GM12878 (cell line): ENCODE measurements at regions not wholly inside any gene's neighbourhood (a gene's known extent, or its start where the extent isn't known, plus 50 kb on each side); places are given as distances from the start of the nearest gene placed in this dataset.

Experiments
- ATF3 ChIP-seq: IDR thresholded peaks from 2 replicates; pipeline ENCODE4 v1.6.1; 2011; ENCODE audit warnings: low read depth, mild to moderate bottlenecking, low read length, moderate library complexity, borderline replicate concordance; ENCODE audit errors: extremely low read depth
- EP300 ChIP-seq, 2 experiments: fragments of 150-350 bp in 1 of 2; IDR thresholded peaks; 2 replicates each; pipeline ENCODE4 v1.6.1; 2011 to 2012; ENCODE audit warnings: low read depth in 2 of 2, low read length in 2 of 2, borderline replicate concordance in 1 of 2, improper control_type of control experiment in 1 of 2, inconsistent platforms in 1 of 2; ENCODE audit not compliant: control insufficient read depth in 1 of 2
- GABPA ChIP-seq: IDR thresholded peaks from 2 replicates; pipeline ENCODE4 v1.6.1; 2014; ENCODE audit warnings: antibody characterized with exemption, low read depth, mild to moderate bottlenecking, inconsistent platforms
- IRF3 ChIP-seq: fragments of 450-650 bp; IDR thresholded peaks from 2 replicates; pipeline ENCODE4 v1.6.1; 2014; ENCODE audit warnings: mild to moderate bottlenecking
- KDM1A ChIP-seq: fragments of 200-600 bp; sonication (generic); IDR thresholded peaks from 2 replicates; pipeline ENCODE4 v1.6.1; 2016; ENCODE audit warnings: borderline replicate concordance
- TBL1XR1 ChIP-seq: IDR thresholded peaks from 2 replicates; pipeline ENCODE4 v1.6.1; 2012; ENCODE audit warnings: low read depth, low read length, improper control_type of control experiment
- USF2 ChIP-seq: IDR thresholded peaks from 2 replicates; pipeline ENCODE4 v1.6.1; 2011; ENCODE audit warnings: low read depth, low read length, improper control_type of control experiment, borderline replicate concordance
- ZBTB33 ChIP-seq: fragments of 450-650 bp; IDR thresholded peaks from 2 replicates; pipeline ENCODE4 v1.6.1; 2017; ENCODE audit warnings: mild to moderate bottlenecking

GRCh38 chrX:142096253-142096652 is 108.8 kb downstream of the MAGEC2 start:
- TF ChIP-seq ATF3 (no peak), KDM1A (no peak), IRF3 (no peak), USF2 (no peak), EP300 (IDR thresholded peaks at IDR 0.05; ENCODE audit: borderline replicate concordance in 1 of 2, control insufficient read depth in 1 of 2, low read depth in 2 of 2, low read length in 2 of 2) (no peak), TBL1XR1 (no peak), ZBTB33 (no peak), GABPA (no peak)
